Panc1 (cell line): ENCODE measurements at regions not wholly inside any gene's neighbourhood (a gene's known extent, or its start where the extent isn't known, plus 50 kb on each side); places are given as distances from the start of the nearest gene placed in this dataset.

Experiments
- ATAC-seq: fragments of 200-7000 bp; cut with Tn5 transposase; 2 replicates; pipeline ENCODE4 v1.9.1; 2020; ENCODE audit warnings: mild to moderate bottlenecking, moderate library complexity
- BruUV-seq: library from RNA; stranded (reverse); fragments of 400-500 nt; replicated peaks from 2 replicates; lab custom pipeline; 2021; lab: Mats Ljungman, UMichigan
- CTCF ChIA-PET: fragments of 300-600 bp; sonication (Branson Sonifier 250); formaldehyde crosslinking; loops from one replicate; lab custom pipeline; 2022; ENCODE audit warnings: antibody characterized with exemption; lab: Charles Lee
- POLR2A ChIA-PET: fragments of 300-600 bp; sonication (Branson Sonifier 250); formaldehyde crosslinking; loops from one replicate; lab custom pipeline; 2022; ENCODE audit warnings: antibody characterized with exemption; lab: Charles Lee
- DNase-seq: peaks from one replicate; pipeline ENCODE4 v3.0.0-alpha.2; 2010; ENCODE audit warnings: low read depth, low spot score
- H3K27ac ChIP-seq: 2 replicates; pipeline ENCODE4 v1.5.1; 2011; ENCODE audit warnings: mild to moderate bottlenecking, low read length, inconsistent platforms
- H3K27me3 ChIP-seq: fragments of 200-500 bp; sonication (Bioruptor generic); 2 replicates; pipeline ENCODE4 v1.6.0; 2014; ENCODE audit warnings: low read length, inconsistent platforms; ENCODE audit not compliant: control insufficient read depth, insufficient read depth
- H3K36me3 ChIP-seq: fragments of 200-500 bp; sonication (Bioruptor generic); 2 replicates; pipeline ENCODE4 v1.5.1; 2014; ENCODE audit warnings: inconsistent platforms, mild to moderate bottlenecking, low read length, moderate library complexity; ENCODE audit not compliant: control insufficient read depth, insufficient read depth
- H3K4me1 ChIP-seq: 2 replicates; pipeline ENCODE4 v1.5.1; 2011; ENCODE audit warnings: inconsistent platforms, mild to moderate bottlenecking, low read length, moderate library complexity; ENCODE audit not compliant: control insufficient read depth, insufficient read depth
- H3K4me3 ChIP-seq, 2 experiments: 2 replicates each; pipeline ENCODE4 v1.5.1; 2011 to 2012; ENCODE audit warnings: low read depth in 2 of 2, low read length in 2 of 2, mild to moderate bottlenecking in 2 of 2, inconsistent platforms in 1 of 2, moderate library complexity in 1 of 2
- H3K9me3 ChIP-seq: fragments of 200-500 bp; sonication (Bioruptor generic); 2 replicates; pipeline ENCODE4 v1.5.1; 2014; ENCODE audit warnings: low read depth, mild to moderate bottlenecking, inconsistent platforms, low read length, moderate library complexity; ENCODE audit not compliant: control insufficient read depth, insufficient read depth
- POLR2AphosphoS5 ChIP-seq: IDR thresholded peaks from 2 replicates; pipeline ENCODE4 v1.6.1; 2012; ENCODE audit warnings: mild to moderate bottlenecking, low read depth, low read length, moderate library complexity
- SIN3A ChIP-seq: IDR thresholded peaks from 2 replicates; pipeline ENCODE4 v1.6.1; 2012; ENCODE audit warnings: low read depth, mild to moderate bottlenecking, low read length, moderate library complexity, borderline replicate concordance; ENCODE audit not compliant: insufficient read depth
- TCF7L2 ChIP-seq: IDR thresholded peaks from 2 replicates; pipeline ENCODE4 v1.6.1; 2011; ENCODE audit warnings: mild to moderate bottlenecking, low read depth, low read length, inconsistent platforms
- in situ Hi-C: cut with HindIII; loops from 2 replicates; pipeline ENCODE4 v1.10.0; 2016; ENCODE audit warnings: low sequenced_read_pairs, low pct_unique_long_range_greater_than_20kb
- intact Hi-C: fragments of 100-400 bp; cut with micrococcal nuclease; formaldehyde crosslinking; loops from one replicate; pipeline ENCODE4 v1.10.0; 2022; ENCODE audit not compliant: unreplicated experiment
- TF ChIP-seq, protein P1 (sequence below), 2 experiments: IDR thresholded peaks; 2 replicates each; pipeline ENCODE4 v1.6.1; 2011 to 2012; ENCODE audit warnings: low read depth in 2 of 2, control low read depth in 1 of 2, low read length in 1 of 2, mild to moderate bottlenecking in 1 of 2, moderate library complexity in 1 of 2; ENCODE audit not compliant: insufficient read depth in 1 of 2
- TF ChIP-seq, protein P2 (sequence below): fragments of 450-650 bp; IDR thresholded peaks from 2 replicates; pipeline ENCODE4 v1.5.1; 2017; ENCODE audit warnings: mild to moderate bottlenecking

DNA sequence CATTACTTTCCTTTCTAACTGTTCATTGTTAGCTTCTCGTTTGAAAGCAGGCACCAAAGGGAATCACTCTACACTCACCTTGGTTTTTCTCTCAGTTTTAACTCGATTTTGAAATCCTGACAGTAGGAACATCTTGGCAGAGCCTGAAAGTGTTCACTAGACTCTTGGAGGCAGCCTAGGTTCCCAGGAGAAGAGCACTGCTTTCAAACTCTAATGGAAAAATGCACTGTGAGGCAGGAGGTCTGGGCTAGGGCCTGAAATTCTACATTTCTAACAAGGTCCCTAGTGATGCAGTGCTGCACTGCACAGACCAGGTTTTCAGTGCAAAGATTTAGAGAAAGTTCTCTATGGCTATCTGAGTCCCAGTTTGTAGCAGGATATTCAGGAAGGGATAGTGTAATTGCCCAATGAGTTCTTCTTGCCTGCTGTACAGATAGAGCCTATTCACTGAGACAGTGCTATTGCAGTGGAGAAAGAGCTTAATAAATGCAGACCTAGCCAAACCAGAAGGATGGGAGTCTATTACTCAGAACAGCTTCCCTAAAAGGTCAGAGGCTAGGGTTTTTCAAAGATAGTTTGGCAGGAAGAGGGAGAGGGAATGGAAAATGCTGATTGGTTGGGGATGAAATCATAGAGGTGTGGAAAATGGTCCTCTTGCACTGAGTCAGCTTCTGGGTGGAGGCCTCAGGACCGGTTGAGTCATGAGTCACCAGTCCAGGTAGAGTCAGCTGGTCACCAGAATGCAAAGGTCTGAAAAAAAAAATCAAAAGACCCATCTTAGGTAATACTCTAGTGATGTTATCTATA lies 153.9 kb downstream of the GPBP1 start:
- H3K9me3 ChIP-seq: no peaks in the 10 kb centered on the region
- no peak overlapping the region for H3K4me3 ChIP-seq
- BruUV-seq: no TSS peak
- ATAC-seq (peak; percentile 62), DNase-seq (no peak)
- no peaks in the 10 kb centered on the region for H3K4me1 ChIP-seq
- H3K36me3 ChIP-seq: no peaks in the 10 kb centered on the region
- H3K27me3 ChIP-seq: no peaks in the 10 kb centered on the region
- no peak overlapping the region for H3K27ac ChIP-seq
- in situ Hi-C loops (no loop called here), intact Hi-C loops (no loop called here)
- TF ChIP-seq, protein P1, sequence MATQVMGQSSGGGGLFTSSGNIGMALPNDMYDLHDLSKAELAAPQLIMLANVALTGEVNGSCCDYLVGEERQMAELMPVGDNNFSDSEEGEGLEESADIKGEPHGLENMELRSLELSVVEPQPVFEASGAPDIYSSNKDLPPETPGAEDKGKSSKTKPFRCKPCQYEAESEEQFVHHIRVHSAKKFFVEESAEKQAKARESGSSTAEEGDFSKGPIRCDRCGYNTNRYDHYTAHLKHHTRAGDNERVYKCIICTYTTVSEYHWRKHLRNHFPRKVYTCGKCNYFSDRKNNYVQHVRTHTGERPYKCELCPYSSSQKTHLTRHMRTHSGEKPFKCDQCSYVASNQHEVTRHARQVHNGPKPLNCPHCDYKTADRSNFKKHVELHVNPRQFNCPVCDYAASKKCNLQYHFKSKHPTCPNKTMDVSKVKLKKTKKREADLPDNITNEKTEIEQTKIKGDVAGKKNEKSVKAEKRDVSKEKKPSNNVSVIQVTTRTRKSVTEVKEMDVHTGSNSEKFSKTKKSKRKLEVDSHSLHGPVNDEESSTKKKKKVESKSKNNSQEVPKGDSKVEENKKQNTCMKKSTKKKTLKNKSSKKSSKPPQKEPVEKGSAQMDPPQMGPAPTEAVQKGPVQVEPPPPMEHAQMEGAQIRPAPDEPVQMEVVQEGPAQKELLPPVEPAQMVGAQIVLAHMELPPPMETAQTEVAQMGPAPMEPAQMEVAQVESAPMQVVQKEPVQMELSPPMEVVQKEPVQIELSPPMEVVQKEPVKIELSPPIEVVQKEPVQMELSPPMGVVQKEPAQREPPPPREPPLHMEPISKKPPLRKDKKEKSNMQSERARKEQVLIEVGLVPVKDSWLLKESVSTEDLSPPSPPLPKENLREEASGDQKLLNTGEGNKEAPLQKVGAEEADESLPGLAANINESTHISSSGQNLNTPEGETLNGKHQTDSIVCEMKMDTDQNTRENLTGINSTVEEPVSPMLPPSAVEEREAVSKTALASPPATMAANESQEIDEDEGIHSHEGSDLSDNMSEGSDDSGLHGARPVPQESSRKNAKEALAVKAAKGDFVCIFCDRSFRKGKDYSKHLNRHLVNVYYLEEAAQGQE (IDR thresholded peaks at IDR 0.05; ENCODE audit: insufficient read depth in 1 of 2, low read depth in 2 of 2, low read length in 1 of 2): no peak
- TF ChIP-seq TCF7L2 (no peak), SIN3A (no peak)
- CTCF ChIA-PET: interaction anchor here (1.5 kb wide), 1 partner anchor 16 kb away, joined by 4 read pairs; no protein-coding TSS in a partner anchor
- POLR2A ChIA-PET: no interaction called here

DNA sequence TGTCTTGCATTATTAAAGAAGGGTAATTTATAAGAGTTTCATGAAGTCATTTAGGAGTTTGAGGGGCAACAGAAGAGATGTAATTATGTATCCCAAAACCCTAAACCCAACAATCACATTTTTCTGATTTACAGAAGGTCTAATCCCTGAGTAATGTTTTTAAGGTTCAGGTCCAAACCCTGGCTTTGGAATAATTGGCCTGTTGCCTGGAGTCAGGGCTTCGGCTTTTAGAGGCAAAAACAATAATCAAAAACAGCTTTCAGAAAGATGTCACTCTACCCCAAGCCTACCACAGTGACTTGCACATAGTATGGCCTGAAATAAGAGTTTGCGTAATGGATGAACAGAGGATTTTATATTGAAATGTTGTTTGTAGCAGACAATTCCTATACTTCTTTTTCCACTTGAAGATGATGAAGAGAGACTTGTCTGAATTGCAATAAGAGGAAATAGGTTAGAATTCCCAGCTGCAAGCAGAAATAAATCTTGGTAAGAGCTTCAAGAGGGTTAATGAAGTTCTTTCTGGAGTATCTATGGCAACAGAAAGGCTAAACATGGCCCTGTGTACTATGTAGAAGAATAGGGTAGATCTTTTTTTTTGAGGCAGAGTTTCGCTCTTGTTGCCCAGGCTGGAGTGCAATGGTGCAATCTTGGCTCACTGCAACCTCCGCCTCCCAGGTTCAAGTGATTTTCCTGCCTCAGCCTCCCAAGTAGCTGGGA lies 152.0 kb downstream of the GPBP1 start:
- H3K27ac ChIP-seq: no peak overlapping the region
- no peaks in the 10 kb centered on the region for H3K27me3 ChIP-seq
- TF ChIP-seq, protein P1 (IDR thresholded peaks at IDR 0.05; ENCODE audit: insufficient read depth in 1 of 2, low read depth in 2 of 2, low read length in 1 of 2): no peak
- TF ChIP-seq POLR2AphosphoS5 (no peak), SIN3A (no peak), TCF7L2 (no peak)
- TF ChIP-seq, protein P2, sequence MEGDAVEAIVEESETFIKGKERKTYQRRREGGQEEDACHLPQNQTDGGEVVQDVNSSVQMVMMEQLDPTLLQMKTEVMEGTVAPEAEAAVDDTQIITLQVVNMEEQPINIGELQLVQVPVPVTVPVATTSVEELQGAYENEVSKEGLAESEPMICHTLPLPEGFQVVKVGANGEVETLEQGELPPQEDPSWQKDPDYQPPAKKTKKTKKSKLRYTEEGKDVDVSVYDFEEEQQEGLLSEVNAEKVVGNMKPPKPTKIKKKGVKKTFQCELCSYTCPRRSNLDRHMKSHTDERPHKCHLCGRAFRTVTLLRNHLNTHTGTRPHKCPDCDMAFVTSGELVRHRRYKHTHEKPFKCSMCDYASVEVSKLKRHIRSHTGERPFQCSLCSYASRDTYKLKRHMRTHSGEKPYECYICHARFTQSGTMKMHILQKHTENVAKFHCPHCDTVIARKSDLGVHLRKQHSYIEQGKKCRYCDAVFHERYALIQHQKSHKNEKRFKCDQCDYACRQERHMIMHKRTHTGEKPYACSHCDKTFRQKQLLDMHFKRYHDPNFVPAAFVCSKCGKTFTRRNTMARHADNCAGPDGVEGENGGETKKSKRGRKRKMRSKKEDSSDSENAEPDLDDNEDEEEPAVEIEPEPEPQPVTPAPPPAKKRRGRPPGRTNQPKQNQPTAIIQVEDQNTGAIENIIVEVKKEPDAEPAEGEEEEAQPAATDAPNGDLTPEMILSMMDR: no peak
- no peak for DNase-seq
- POLR2A ChIA-PET: no interaction called here
- intact Hi-C loops: no loop called here
- BruUV-seq: no TSS peak
- no peaks in the 10 kb centered on the region for H3K36me3 ChIP-seq
- no peaks in the 10 kb centered on the region for H3K4me1 ChIP-seq
- CTCF ChIA-PET: no interaction called here
- ATAC-seq: no peak
- H3K9me3 ChIP-seq: no peaks in the 10 kb centered on the region
- no peak overlapping the region for H3K4me3 ChIP-seq
- in situ Hi-C loops: no loop called here
